Activated effector memory CD4-positive, alpha-beta T cell treated with Interleukin-2 at 50 U/mL for 16 hours (primary cell): ENCODE measurements at regions not wholly inside any gene's neighbourhood (a gene's known extent, or its start where the extent isn't known, plus 50 kb on each side); places are given as distances from the start of the nearest gene placed in this dataset.

Source experiments
- DNase-seq: peaks from one replicate; pipeline ENCODE4 v3.0.0-alpha.2; 2020

- no peak for DNase-seq
Measured at GRCh38 chr2:508121-508520, 169.1 kb downstream of the TMEM18 start.

- no peak for DNase-seq
Measured at GRCh38 chr2:506866-507265, 170.3 kb downstream of the TMEM18 start.

GRCh38 chr2:506451-506850 lies 170.8 kb downstream of the TMEM18 start:
- no peak for DNase-seq

- no peak for DNase-seq
Measured at GRCh38 chr2:505941-506340, 171.3 kb downstream of the TMEM18 start.

- DNase-seq: no peak
Measured at GRCh38 chr2:503288-503999, 173.8 kb downstream of the TMEM18 start.

- no peak for DNase-seq
Measured at GRCh38 chr2:502831-503230, 174.4 kb downstream of the TMEM18 start.

GRCh38 chr2:501667-502066 lies 175.5 kb downstream of the TMEM18 start:
- DNase-seq: no peak

GRCh38 chr2:501130-501529 lies 176.1 kb downstream of the TMEM18 start:
- no peak for DNase-seq

- DNase-seq: no peak
Measured at GRCh38 chr2:499726-500125, 177.5 kb downstream of the TMEM18 start.

- DNase-seq: no peak
Measured at GRCh38 chr2:498493-499178, 178.6 kb downstream of the TMEM18 start.

GRCh38 chr2:497770-498492 lies 179.3 kb downstream of the TMEM18 start:
- no peak for DNase-seq

GRCh38 chr2:496729-497128 lies 180.5 kb downstream of the TMEM18 start:
- no peak for DNase-seq

- no peak for DNase-seq
Measured at GRCh38 chr2:495745-496275, 181.4 kb downstream of the TMEM18 start.

- DNase-seq: no peak
Measured at GRCh38 chr2:494853-495252, 182.4 kb downstream of the TMEM18 start.

GRCh38 chr2:493228-493627 lies 184.0 kb downstream of the TMEM18 start:
- DNase-seq: no peak

GRCh38 chr2:492178-492577 lies 185.0 kb downstream of the TMEM18 start:
- no peak for DNase-seq

GRCh38 chr2:489838-490237 lies 187.4 kb downstream of the TMEM18 start:
- no peak for DNase-seq

- no peak for DNase-seq
Measured at GRCh38 chr2:489084-489483, 188.1 kb downstream of the TMEM18 start.

- no peak for DNase-seq
Measured at GRCh38 chr2:487186-488079, 189.8 kb downstream of the TMEM18 start.

- no peak for DNase-seq
Measured at GRCh38 chr2:486371-486770, 190.8 kb downstream of the TMEM18 start.

- DNase-seq: no peak
Measured at GRCh38 chr2:481388-481787, 193.5 kb upstream of the ALKAL2 start.

- no peak for DNase-seq
Measured at GRCh38 chr2:479490-480176, 191.7 kb upstream of the ALKAL2 start.
